Activated B cell treated with CpG ODN at 0.5 μM for 24 hours (primary cell): ENCODE measurements at regions not wholly inside any gene's neighbourhood (a gene's known extent, or its start where the extent isn't known, plus 50 kb on each side); places are given as distances from the start of the nearest gene placed in this dataset.

Experiments
- ATAC-seq: fragments of 200-7000 bp; cut with Tn5 transposase; one replicate; pipeline ENCODE4 v1.10.0; 2021; ENCODE audit warnings: low read depth, mild to moderate bottlenecking, moderate library complexity
- CTCF ChIA-PET: fragments of 350-600 bp; sonication (Branson Sonifier 250); formaldehyde crosslinking; loops from one replicate; lab custom pipeline; 2021; ENCODE audit warnings: antibody characterized with exemption; lab: Charles Lee
- POLR2A ChIA-PET: fragments of 350-600 bp; sonication (Branson Sonifier 250); formaldehyde crosslinking; loops from one replicate; lab custom pipeline; 2021; ENCODE audit warnings: antibody characterized with exemption; lab: Charles Lee
- DNase-seq: peaks from one replicate; pipeline ENCODE4 v3.0.0; 2022
- H3K27ac Mint-ChIP-seq: one replicate; pipeline ENCODE4 v1.8.0; 2020; ENCODE audit warnings: mixed read lengths
- H3K27me3 Mint-ChIP-seq: one replicate; pipeline ENCODE4 v1.8.0; 2021; ENCODE audit warnings: mixed read lengths
- H3K36me3 Mint-ChIP-seq: one replicate; pipeline ENCODE4 v1.8.0; 2021; ENCODE audit warnings: low read depth, mixed read lengths
- H3K4me1 Mint-ChIP-seq: one replicate; pipeline ENCODE4 v1.8.0; 2021; ENCODE audit warnings: mixed read lengths
- H3K4me3 Mint-ChIP-seq: one replicate; pipeline ENCODE4 v1.8.0; 2020; ENCODE audit warnings: mild to moderate bottlenecking, mixed read lengths
- H3K9me3 Mint-ChIP-seq: one replicate; pipeline ENCODE4 v1.8.0; 2020; ENCODE audit warnings: mixed read lengths
- CTCF ChIP-seq: fragments of 200-600 bp; IDR thresholded peaks from one replicate; pipeline ENCODE4 v1.8.0; 2022; ENCODE audit warnings: antibody characterized with exemption, mild to moderate bottlenecking
- intact Hi-C: fragments of 100-400 bp; cut with micrococcal nuclease; formaldehyde crosslinking; loops from one replicate; pipeline ENCODE4 v1.15.1; 2024

- H3K27me3 Mint-ChIP-seq = no peaks in the 10 kb centered on the region
- H3K4me1 Mint-ChIP-seq = no peaks in the 10 kb centered on the region
- DNase-seq = no peak
- ChIA-PET POLR2A (no interaction called here), CTCF (no interaction called here)
- intact Hi-C loops = no loop called here
- no peaks in the 10 kb centered on the region for H3K36me3 Mint-ChIP-seq
- H3K27ac Mint-ChIP-seq = no peak overlapping the region
- no peak for ATAC-seq
- no peak overlapping the region for H3K4me3 Mint-ChIP-seq
- H3K9me3 Mint-ChIP-seq = no peaks in the 10 kb centered on the region
- no peak for TF ChIP-seq CTCF
Measured at GRCh38 chrX:20913760-20914159, 460.5 kb upstream of the CNKSR2 start.

- POLR2A ChIA-PET = no interaction called here
Measured at GRCh38 chrX:20906571-20906970, 467.6 kb upstream of the CNKSR2 start.

GRCh38 chrX:20884565-20884964 lies 489.7 kb upstream of the CNKSR2 start:
- DNase-seq (no peak), ATAC-seq (no peak)
- CTCF ChIA-PET = no interaction called here
- H3K27me3 Mint-ChIP-seq = no peaks in the 10 kb centered on the region
- H3K36me3 Mint-ChIP-seq = no peaks in the 10 kb centered on the region
- TF ChIP-seq CTCF = no peak
- H3K27ac Mint-ChIP-seq = no peak overlapping the region
- H3K9me3 Mint-ChIP-seq = peaks cover 2% of the 10 kb centered on the region
- H3K4me1 Mint-ChIP-seq = no peaks in the 10 kb centered on the region
- intact Hi-C loops = no loop called here
- no peak overlapping the region for H3K4me3 Mint-ChIP-seq
- POLR2A ChIA-PET = no interaction called here

More at GRCh38 chrX:20906571-20906970, 467.6 kb upstream of the CNKSR2 start:
- Mint-ChIP-seq H3K36me3 (no peaks in the 10 kb centered on the region), H3K4me3 (no peak overlapping the region), H3K4me1 (no peaks in the 10 kb centered on the region), H3K27me3 (no peaks in the 10 kb centered on the region), H3K27ac (no peak overlapping the region), H3K9me3 (no peaks in the 10 kb centered on the region)
- no peak for ATAC-seq
- TF ChIP-seq CTCF = no peak
- CTCF ChIA-PET = no interaction called here
- intact Hi-C loops = no loop called here
- DNase-seq = no peak

GRCh38 chrX:20863649-20864048 lies 510.6 kb upstream of the CNKSR2 start:
- Mint-ChIP-seq H3K27ac (no peak overlapping the region), H3K36me3 (no peaks in the 10 kb centered on the region), H3K4me3 (no peak overlapping the region), H3K27me3 (no peaks in the 10 kb centered on the region), H3K9me3 (no peaks in the 10 kb centered on the region), H3K4me1 (no peaks in the 10 kb centered on the region)
- ChIA-PET POLR2A (no interaction called here), CTCF (no interaction called here)
- no peak for TF ChIP-seq CTCF
- intact Hi-C loops = no loop called here
- no peak for ATAC-seq
- DNase-seq = no peak

- Mint-ChIP-seq H3K9me3 (no peaks in the 10 kb centered on the region), H3K27ac (no peak overlapping the region), H3K36me3 (no peaks in the 10 kb centered on the region), H3K4me1 (no peaks in the 10 kb centered on the region), H3K4me3 (no peak overlapping the region), H3K27me3 (no peaks in the 10 kb centered on the region)
- no peak for ATAC-seq
- POLR2A ChIA-PET = no interaction called here
- CTCF ChIA-PET = no interaction called here
- intact Hi-C loops = no loop called here
- no peak for DNase-seq
- TF ChIP-seq CTCF = no peak
Measured at GRCh38 chrX:20861113-20861512, 513.1 kb upstream of the CNKSR2 start.
